A673 (cell line): ENCODE measurements at regions not wholly inside any gene's neighbourhood (a gene's known extent, or its start where the extent isn't known, plus 50 kb on each side); places are given as distances from the start of the nearest gene placed in this dataset.

Experiments used
- EZH2 ChIP-seq: fragments of 200-600 bp; sonication (generic); IDR thresholded peaks from 2 replicates; pipeline ENCODE4 v1.6.1; 2017; ENCODE audit warnings: borderline replicate concordance, low read depth, mild to moderate bottlenecking, mixed read lengths, antibody characterized with exemption, low read length; ENCODE audit not compliant: poor library complexity, severe bottlenecking
- TF ChIP-seq, protein P1 (sequence below): fragments of 300-800, 200-600 bp; sonication (generic); conservative IDR thresholded peaks from 2 replicates; pipeline ENCODE4 v1.5.1; 2017; ENCODE audit warnings: low read depth, mild to moderate bottlenecking, antibody characterized with exemption, low read length, moderate library complexity, mixed read lengths

DNA sequence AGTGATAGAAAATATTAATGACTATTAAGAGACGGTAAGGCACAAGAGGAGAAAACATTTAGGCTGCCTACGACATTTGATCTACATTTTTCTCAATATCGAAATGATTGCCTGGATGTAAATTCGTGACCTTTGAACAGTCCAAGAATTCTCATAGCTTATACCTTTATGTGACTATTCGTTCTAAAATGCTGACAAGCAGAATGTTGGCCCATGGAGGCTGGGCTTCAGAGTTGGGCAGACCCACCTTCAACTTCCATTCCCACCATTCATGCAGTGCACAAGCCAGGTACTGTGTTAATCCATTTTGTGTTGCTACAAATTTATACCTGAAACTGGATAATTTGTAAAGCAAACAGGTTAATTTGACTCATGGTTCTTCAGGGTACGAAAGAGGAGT lies 441.4 kb upstream of the COBL start:
- TF ChIP-seq, protein P1, sequence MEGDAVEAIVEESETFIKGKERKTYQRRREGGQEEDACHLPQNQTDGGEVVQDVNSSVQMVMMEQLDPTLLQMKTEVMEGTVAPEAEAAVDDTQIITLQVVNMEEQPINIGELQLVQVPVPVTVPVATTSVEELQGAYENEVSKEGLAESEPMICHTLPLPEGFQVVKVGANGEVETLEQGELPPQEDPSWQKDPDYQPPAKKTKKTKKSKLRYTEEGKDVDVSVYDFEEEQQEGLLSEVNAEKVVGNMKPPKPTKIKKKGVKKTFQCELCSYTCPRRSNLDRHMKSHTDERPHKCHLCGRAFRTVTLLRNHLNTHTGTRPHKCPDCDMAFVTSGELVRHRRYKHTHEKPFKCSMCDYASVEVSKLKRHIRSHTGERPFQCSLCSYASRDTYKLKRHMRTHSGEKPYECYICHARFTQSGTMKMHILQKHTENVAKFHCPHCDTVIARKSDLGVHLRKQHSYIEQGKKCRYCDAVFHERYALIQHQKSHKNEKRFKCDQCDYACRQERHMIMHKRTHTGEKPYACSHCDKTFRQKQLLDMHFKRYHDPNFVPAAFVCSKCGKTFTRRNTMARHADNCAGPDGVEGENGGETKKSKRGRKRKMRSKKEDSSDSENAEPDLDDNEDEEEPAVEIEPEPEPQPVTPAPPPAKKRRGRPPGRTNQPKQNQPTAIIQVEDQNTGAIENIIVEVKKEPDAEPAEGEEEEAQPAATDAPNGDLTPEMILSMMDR = no peak
- TF ChIP-seq EZH2 = no peak
